ENCODE measurements at regions not wholly inside any gene's neighbourhood (a gene's known extent, or its start where the extent isn't known, plus 50 kb on each side); places are given as distances from the start of the nearest gene placed in this dataset.

GRCh38 chr15:29540479-29540878, 270.9 kb upstream of the NSMCE3 start:
- no peak overlapping the region for H3K4ac ChIP-seq (replicated peaks; ENCODE audit: insufficient read length, low read depth, low read length)
- H3K14ac ChIP-seq (ENCODE audit: insufficient read length): no peak overlapping the region
- FAIRE-seq (no peak), DNase-seq (ENCODE audit: low read depth in 1 of 2, low spot score in 2 of 2) (no peak)
- H3K27ac ChIP-seq (ENCODE audit: low read depth, low read length): no peak overlapping the region
- peak in 1 of 2 experiments; percentile 27; a peak in 1 of 4 replicates for TF ChIP-seq RAD21 (IDR thresholded peaks at IDR 0.05 in 1 of 2, conservative IDR thresholded peaks at IDR 0.05 in 1 of 2; ENCODE audit: low read depth in 2 of 2, low read length in 2 of 2)
- TF ChIP-seq SIX5 (IDR thresholded peaks at IDR 0.05; ENCODE audit: low read depth, low read length): no peak
- no peak for TF ChIP-seq HDAC6 (IDR thresholded peaks at IDR 0.05; ENCODE audit: low read depth, low read length)
- TF ChIP-seq NRF1 (IDR thresholded peaks at IDR 0.05; ENCODE audit: low read depth, low read length): no peak
- no peak for TF ChIP-seq POLR2A (IDR thresholded peaks at IDR 0.05; ENCODE audit: control extremely low read depth in 1 of 2, low read depth in 2 of 2, low read length in 2 of 2)
- ChIA-PET CTCF (ENCODE audit: partially characterized antibody) (interaction anchor here (1.2 kb wide), 1 partner anchor 89 kb away, joined by 7 read pairs; no protein-coding TSS in a partner anchor), POLR2A (ENCODE audit: partially characterized antibody) (no interaction called here)
- no peak overlapping the region for H2AFZ ChIP-seq (ENCODE audit: low read length)
- no peak overlapping the region for H2BK15ac ChIP-seq (ENCODE audit: low read length)
- H2BK120ac ChIP-seq (replicated peaks; ENCODE audit: low read depth, low read length): no peak overlapping the region
- H2BK20ac ChIP-seq (ENCODE audit: low read length): no peak overlapping the region
- H4K91ac ChIP-seq (replicated peaks; ENCODE audit: insufficient read length, low read length): no peak overlapping the region
- no peaks in the 10 kb centered on the region for H3K27me3 ChIP-seq (replicated peaks in 1 of 4; ENCODE audit: control insufficient read depth in 3 of 4, extremely low read depth in 1 of 4, insufficient read depth in 3 of 4, low read length in 3 of 4)
- H3K56ac ChIP-seq (replicated peaks; ENCODE audit: insufficient read length, low read depth, low read length): no peak overlapping the region
- peaks cover 0 to 2% of the 10 kb centered on the region in 2 experiments for H4K20me1 ChIP-seq (replicated peaks in 1 of 2; ENCODE audit: control insufficient read depth in 1 of 2, insufficient read depth in 2 of 2, low read length in 2 of 2)
- H4K8ac ChIP-seq (ENCODE audit: extremely low read depth, insufficient read depth, low read length): no peak overlapping the region
- 92% methylated on average over 5 of the region's 5 CpGs; no CpG with 5 or more reads in 1 of the 2 experiments for WGBS, 2 experiments (ENCODE audit: extremely low coverage in 1 of 2, insufficient coverage in 1 of 2, insufficient read length in 1 of 2, insufficient replicate concordance in 2 of 2, low coverage in 1 of 2, low lambda C conversion rate in 2 of 2, missing lambda C conversion rate in 1 of 2)
- no peaks in the 10 kb centered on the region; the same call in 1 of the 2 replicates for H3K79me1 ChIP-seq (ENCODE audit: low read depth, low read length)
- no peaks in the 10 kb centered on the region; the same call in 1 of the 2 replicates for H3K23me2 ChIP-seq (ENCODE audit: low read depth, low read length)
- no peak overlapping the region for H2BK12ac ChIP-seq (ENCODE audit: low read depth, low read length)
- H3K18ac ChIP-seq (ENCODE audit: extremely low read depth, low read length): no peak overlapping the region
- no peak overlapping the region for H2BK5ac ChIP-seq (ENCODE audit: low read depth, low read length)
- peaks cover 0 to 8% of the 10 kb centered on the region in 2 experiments; a peak in 1 of 4 replicates for H3K79me2 ChIP-seq (ENCODE audit: control insufficient read depth in 1 of 2, insufficient read depth in 2 of 2, low read length in 2 of 2)
- no peaks in the 10 kb centered on the region; a peak in 1 of 8 replicates for H3K36me3 ChIP-seq (ENCODE audit: control insufficient read depth in 2 of 4, insufficient read depth in 4 of 4, low read length in 3 of 4)
- H4K5ac ChIP-seq (ENCODE audit: insufficient read length, low read depth, low read length): no peak overlapping the region
- no peak overlapping the region for H2AK5ac ChIP-seq (ENCODE audit: low read depth, low read length)
- H3K9me3 ChIP-seq (ENCODE audit: insufficient read depth in 2 of 2, low read depth in 1 of 2, low read length in 1 of 2): no peaks in the 10 kb centered on the region
- no peak overlapping the region for H3K23ac ChIP-seq (ENCODE audit: insufficient read length)
- H3K9ac ChIP-seq (replicated peaks in 1 of 4; ENCODE audit: extremely low read depth in 1 of 4, low read depth in 3 of 4, low read length in 3 of 4): no peak overlapping the region
- H3K4me2 ChIP-seq (ENCODE audit: insufficient read depth in 1 of 2, low read depth in 2 of 2, low read length in 2 of 2): no peak overlapping the region
- H3K4me3 ChIP-seq (ENCODE audit: extremely low read depth in 1 of 4, insufficient read depth in 2 of 4, low read depth in 3 of 4, low read length in 4 of 4): no peak overlapping the region
- 0 out of 7 replicates have a peak, but pooled peaks cover 0 to 7% (median 0%) of the 10 kb centered on the region in 4 experiments for H3K4me1 ChIP-seq (replicated peaks in 1 of 4; ENCODE audit: control insufficient read depth in 3 of 4, insufficient read depth in 4 of 4, low read length in 3 of 4)

Measured in H1 (cell line).